NT2/D1 (cell line): ENCODE measurements at regions not wholly inside any gene's neighbourhood (a gene's known extent, or its start where the extent isn't known, plus 50 kb on each side); places are given as distances from the start of the nearest gene placed in this dataset.

Source experiments
- DNase-seq: peaks from one replicate; pipeline ENCODE4 v3.0.0-alpha.2; 2011; ENCODE audit warnings: low read depth, low spot score
- H3K27me3 ChIP-seq: 2 replicates; pipeline ENCODE4 v1.6.0; 2011; ENCODE audit warnings: mild to moderate bottlenecking; ENCODE audit not compliant: insufficient read length, insufficient read depth
- H3K36me3 ChIP-seq: 2 replicates; pipeline ENCODE4 v1.6.1; 2011; ENCODE audit warnings: mild to moderate bottlenecking, low read length, mixed read lengths; ENCODE audit not compliant: insufficient read depth, insufficient read length
- H3K4me1 ChIP-seq: 2 replicates; pipeline ENCODE4 v1.5.1; 2011; ENCODE audit not compliant: insufficient read depth, insufficient read length
- H3K4me3 ChIP-seq: 2 replicates; pipeline ENCODE4 v1.5.1; 2011; ENCODE audit warnings: low read depth; ENCODE audit not compliant: insufficient read length
- H3K9ac ChIP-seq: 2 replicates; pipeline ENCODE4 v1.6.0; 2011; ENCODE audit warnings: low read depth; ENCODE audit not compliant: insufficient read length
- H3K9me3 ChIP-seq: 2 replicates; pipeline ENCODE4 v1.5.1; 2011; ENCODE audit warnings: mild to moderate bottlenecking, low read length; ENCODE audit not compliant: insufficient read depth
- SUZ12 ChIP-seq: IDR thresholded peaks from 2 replicates; pipeline ENCODE4 v1.6.1; 2011; ENCODE audit not compliant: insufficient read length, insufficient read depth; ENCODE audit errors: extremely low read depth
- YY1 ChIP-seq: IDR thresholded peaks from 2 replicates; pipeline ENCODE4 v1.6.1; 2011; ENCODE audit not compliant: insufficient read length, insufficient read depth
- ZNF274 ChIP-seq: IDR thresholded peaks from 2 replicates; pipeline ENCODE4 v1.6.1; 2011; ENCODE audit warnings: mild to moderate bottlenecking, low read depth, low read length

- peak; percentile 57 for DNase-seq
Measured at GRCh38 chr1:214952648-214953047, 129.9 kb upstream of the KCNK2 start.

GRCh38 chr1:214953901-214954616 lies 128.5 kb upstream of the KCNK2 start:
- no peak overlapping the region for H3K4me3 ChIP-seq
- DNase-seq: no peak
- H3K4me1 ChIP-seq: no peaks in the 10 kb centered on the region
- TF ChIP-seq ZNF274 (no peak), YY1 (no peak), SUZ12 (no peak)
- H3K9ac ChIP-seq: no peak overlapping the region
- no peaks in the 10 kb centered on the region for H3K9me3 ChIP-seq
- no peaks in the 10 kb centered on the region for H3K36me3 ChIP-seq
- no peaks in the 10 kb centered on the region for H3K27me3 ChIP-seq

More at GRCh38 chr1:214952648-214953047, 129.9 kb upstream of the KCNK2 start:
- Histone ChIP-seq H3K36me3 (no peaks in the 10 kb centered on the region), H3K4me3 (no peak overlapping the region), H3K4me1 (no peaks in the 10 kb centered on the region), H3K27me3 (no peaks in the 10 kb centered on the region), H3K9me3 (no peaks in the 10 kb centered on the region), H3K9ac (no peak overlapping the region)
- TF ChIP-seq SUZ12 (no peak), YY1 (no peak), ZNF274 (no peak)

- H3K4me3 ChIP-seq: no peak overlapping the region
- H3K36me3 ChIP-seq: no peaks in the 10 kb centered on the region
- no peak overlapping the region for H3K9ac ChIP-seq
- TF ChIP-seq YY1 (no peak), ZNF274 (no peak), SUZ12 (no peak)
- DNase-seq: no peak
- H3K4me1 ChIP-seq: no peaks in the 10 kb centered on the region
- no peaks in the 10 kb centered on the region for H3K27me3 ChIP-seq
- no peaks in the 10 kb centered on the region for H3K9me3 ChIP-seq
Measured at GRCh38 chr1:214954617-214954949, 128.0 kb upstream of the KCNK2 start.

- Histone ChIP-seq H3K4me3 (no peak overlapping the region), H3K9ac (no peak overlapping the region), H3K27me3 (no peaks in the 10 kb centered on the region), H3K9me3 (no peaks in the 10 kb centered on the region), H3K4me1 (no peaks in the 10 kb centered on the region), H3K36me3 (no peaks in the 10 kb centered on the region)
- no peak for TF ChIP-seq SUZ12
- TF ChIP-seq ZNF274: no peak
- peak; percentile 9 for DNase-seq
Measured at GRCh38 chr1:214957330-214958137, 125.0 kb upstream of the KCNK2 start.

GRCh38 chr1:214958486-214958885 lies 124.1 kb upstream of the KCNK2 start:
- no peaks in the 10 kb centered on the region for H3K27me3 ChIP-seq

GRCh38 chr1:214966346-214966745 lies 116.2 kb upstream of the KCNK2 start:
- no peak for DNase-seq

More at GRCh38 chr1:214958486-214958885, 124.1 kb upstream of the KCNK2 start:
- H3K4me1 ChIP-seq: no peaks in the 10 kb centered on the region
- no peak for TF ChIP-seq YY1
- no peak for TF ChIP-seq SUZ12
- TF ChIP-seq ZNF274: no peak
- no peaks in the 10 kb centered on the region for H3K9me3 ChIP-seq
- no peaks in the 10 kb centered on the region for H3K36me3 ChIP-seq
- no peak for DNase-seq
- no peak overlapping the region for H3K4me3 ChIP-seq
- H3K9ac ChIP-seq: no peak overlapping the region

GRCh38 chr1:214967865-214968575 lies 114.5 kb upstream of the KCNK2 start:
- no peak overlapping the region for H3K4me3 ChIP-seq
- H3K9ac ChIP-seq: no peak overlapping the region
- no peaks in the 10 kb centered on the region for H3K36me3 ChIP-seq
- H3K4me1 ChIP-seq: no peaks in the 10 kb centered on the region
- no peak for TF ChIP-seq YY1
- no peak for TF ChIP-seq ZNF274
- no peak for TF ChIP-seq SUZ12
- no peaks in the 10 kb centered on the region for H3K9me3 ChIP-seq
- H3K27me3 ChIP-seq: no peaks in the 10 kb centered on the region
- no peak for DNase-seq

More at GRCh38 chr1:214966346-214966745, 116.2 kb upstream of the KCNK2 start:
- H3K9ac ChIP-seq: no peak overlapping the region
- no peaks in the 10 kb centered on the region for H3K4me1 ChIP-seq
- no peak overlapping the region for H3K4me3 ChIP-seq
- no peaks in the 10 kb centered on the region for H3K36me3 ChIP-seq
- TF ChIP-seq ZNF274 (no peak), YY1 (no peak), SUZ12 (no peak)
- no peaks in the 10 kb centered on the region for H3K9me3 ChIP-seq
- H3K27me3 ChIP-seq: no peaks in the 10 kb centered on the region
